GM21619 (cell line): ENCODE measurements at regions not wholly inside any gene's neighbourhood (a gene's known extent, or its start where the extent isn't known, plus 50 kb on each side); places are given as distances from the start of the nearest gene placed in this dataset.
"Not testable (repeated sequence)": the region's sequence is repeated elsewhere in the genome, so short reads cannot be mapped to it uniquely, and the experiment has no call there.

Source experiments
- ATAC-seq: cut with Tn5 transposase; IDR thresholded peaks from one replicate; pipeline ENCODE4 v1.9.1; 2021; ENCODE audit not compliant: unreplicated experiment

DNA sequence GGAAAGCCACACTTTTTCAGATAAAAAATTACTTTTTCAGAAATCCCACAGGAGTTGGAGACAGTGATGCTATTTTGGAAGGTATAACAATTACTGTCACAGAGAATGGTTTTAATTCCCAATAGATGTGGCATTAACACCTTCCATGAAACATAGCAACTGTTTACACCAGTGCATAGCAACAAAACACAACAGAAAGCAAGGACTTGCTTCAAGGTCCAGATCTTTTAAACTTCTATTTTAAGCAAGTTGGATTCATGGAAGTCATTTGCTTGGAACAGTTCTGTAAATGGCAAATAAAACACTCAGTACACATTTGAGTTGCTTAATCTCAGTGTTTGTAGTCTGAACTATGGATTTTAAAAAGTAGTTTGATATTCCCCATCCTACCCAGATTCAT lies 385.9 kb upstream of the SPRY2 start:
- ATAC-seq: no peak

DNA sequence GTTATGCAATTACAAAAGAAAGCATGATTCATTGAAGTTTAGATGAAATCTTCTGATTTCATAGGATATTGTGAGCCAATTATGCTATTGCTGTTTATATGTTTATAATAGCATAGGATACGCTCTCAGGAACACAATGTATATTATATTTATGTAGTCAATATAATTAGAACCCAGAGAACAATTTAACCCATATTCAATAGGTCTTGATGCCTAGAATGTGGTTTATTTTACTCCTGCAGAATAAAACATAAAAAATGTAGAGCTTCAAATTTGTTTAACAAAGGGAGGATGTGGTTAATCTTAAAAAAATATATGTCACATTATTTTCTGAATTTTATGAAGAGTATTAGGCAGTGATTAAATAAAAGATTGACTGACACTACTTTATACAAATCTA lies 380.8 kb upstream of the SPRY2 start:
- ATAC-seq: no peak

DNA sequence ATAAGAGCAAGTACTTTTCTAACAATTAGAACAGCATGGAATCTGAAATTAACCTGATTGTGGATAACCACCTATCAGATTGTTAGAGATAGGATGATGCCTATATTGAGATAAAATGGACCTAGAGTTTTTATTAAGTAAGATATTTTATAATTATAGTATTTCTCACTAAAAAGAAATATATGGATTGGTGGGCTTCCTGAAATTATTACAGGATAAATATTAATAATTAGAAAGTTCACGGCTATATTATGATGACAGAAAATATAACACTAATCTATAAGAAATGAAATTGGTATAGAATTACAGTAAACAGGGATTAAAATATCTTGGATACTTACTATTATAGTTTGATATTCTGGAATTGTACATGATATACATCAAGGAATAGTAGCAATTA lies 378.0 kb upstream of the SPRY2 start:
- no peak for ATAC-seq

DNA sequence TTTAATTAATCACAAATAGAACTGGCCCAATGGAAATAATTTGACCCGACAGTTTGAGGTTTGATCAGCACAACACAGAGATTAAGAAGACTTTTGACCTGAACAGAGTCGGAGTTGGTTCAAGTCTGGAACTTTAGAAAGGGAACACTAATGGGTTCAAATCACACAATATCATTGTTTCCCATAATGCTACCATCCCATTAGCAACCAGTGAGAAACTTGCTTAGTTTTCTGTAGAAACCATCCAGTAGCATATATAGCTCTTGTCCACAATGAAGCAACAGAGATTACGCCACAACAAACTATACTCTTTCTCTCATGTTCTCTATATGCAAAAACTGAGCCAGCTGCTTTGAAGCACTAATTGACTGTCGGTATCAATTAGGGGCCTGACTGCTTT lies 376.9 kb upstream of the SPRY2 start:
- ATAC-seq: no peak

DNA sequence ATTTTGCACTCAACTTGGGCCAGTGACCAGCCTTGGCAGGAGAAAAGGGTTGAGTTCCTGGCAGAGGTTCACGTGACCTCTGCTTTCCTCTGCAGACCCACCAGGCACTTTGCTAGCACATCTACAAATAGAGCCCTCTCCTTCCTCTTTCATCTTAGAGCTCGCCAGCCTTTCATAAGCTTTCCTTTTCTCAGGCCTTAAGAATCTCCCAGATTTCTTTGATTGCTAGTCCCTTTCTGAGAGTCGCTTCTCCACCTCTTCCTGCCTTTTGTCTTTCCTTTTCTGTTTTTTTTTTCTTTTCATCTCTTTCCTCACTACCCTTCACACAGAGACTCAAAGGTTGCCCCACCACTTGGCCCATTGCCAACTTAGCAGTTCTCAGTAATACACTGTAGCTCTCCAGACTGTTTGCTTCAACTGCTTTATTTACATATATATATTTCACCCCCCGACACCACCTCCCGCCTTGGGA lies 375.7 kb upstream of the SPRY2 start:
- ATAC-seq: no peak

DNA sequence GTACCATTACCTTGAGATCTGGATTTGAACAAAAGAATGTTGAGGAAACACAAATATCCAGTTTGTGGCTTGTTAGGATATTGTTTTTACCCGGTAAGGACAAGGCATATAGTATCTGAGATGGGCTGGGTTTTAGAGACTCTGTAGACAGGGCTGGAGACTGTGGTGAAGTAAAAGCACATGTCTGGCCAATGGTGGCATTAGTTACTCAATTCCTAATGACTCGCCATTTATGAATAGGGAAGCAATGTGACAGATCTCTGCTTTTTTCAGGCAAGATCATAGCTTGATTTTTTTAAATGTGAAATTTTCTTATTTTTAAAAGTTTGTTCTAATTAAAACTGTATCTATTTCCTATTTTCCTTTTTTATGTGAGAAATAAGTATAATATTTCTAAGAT lies 371.1 kb upstream of the SPRY2 start:
- no peak for ATAC-seq

DNA sequence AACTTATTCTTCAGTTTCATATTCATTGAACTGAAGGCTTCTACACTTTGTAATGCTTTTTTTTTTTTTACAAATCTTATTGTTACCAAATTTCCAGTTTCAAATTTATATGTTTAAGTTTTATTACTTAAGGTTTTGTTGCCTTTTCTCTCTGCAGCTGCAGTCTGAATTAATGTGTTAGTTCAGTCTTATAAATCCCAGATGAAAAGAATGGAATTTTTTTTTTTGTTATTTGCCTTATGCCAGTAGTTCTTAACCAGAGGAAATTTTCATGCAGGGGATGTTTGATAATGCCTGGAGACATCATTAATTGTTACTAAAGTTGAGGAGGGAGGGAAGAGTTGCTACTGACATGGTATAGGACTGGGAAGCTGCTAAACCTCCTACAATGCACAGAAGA lies 367.9 kb upstream of the SPRY2 start:
- ATAC-seq: no peak

DNA sequence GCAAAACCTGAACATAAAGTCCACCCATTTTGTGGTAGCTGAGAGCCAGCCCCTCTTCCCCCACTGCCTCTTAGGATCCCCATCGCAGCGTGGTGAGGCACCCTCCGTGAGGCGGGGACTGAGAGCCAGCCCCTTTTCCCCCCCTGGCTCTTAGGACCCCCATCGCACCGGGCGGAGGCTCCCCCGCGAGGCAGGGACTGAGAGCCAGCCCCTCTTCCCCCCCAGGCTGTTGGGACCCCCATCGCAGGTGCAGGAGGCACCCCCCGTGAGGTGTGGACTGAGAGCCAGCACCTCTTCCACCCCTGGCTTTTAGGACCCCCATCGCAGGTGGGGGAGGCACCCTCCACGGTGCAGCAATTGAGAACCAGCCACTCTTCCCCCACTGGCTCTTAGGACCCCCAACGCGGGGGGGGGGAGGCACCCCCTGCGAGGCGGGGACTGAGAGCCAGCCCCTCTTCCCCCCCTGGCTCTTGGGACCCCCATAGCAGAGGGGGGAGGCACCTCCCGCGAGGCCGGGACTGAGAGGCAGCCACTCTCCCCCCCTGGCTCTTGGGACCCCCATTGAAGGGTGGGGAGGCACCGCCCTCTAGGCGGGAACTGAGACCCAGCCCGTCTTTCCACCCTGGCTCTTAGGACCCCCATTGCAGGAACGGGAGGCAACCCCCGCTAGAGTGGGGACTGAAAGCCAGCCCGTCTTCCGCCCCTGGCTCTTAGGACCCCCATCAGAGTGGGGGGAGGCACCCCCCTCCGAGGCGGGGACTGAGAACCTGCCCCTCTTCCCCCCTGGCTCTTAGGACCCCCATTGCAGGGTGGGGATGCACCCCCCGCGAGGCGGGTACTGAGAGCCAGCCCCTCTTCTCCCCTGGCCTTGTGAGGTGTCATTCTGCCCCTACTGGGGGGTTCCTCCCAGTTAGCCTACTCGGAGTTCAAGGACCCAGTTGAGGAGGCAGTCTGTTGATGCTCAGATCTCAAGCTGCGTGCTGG lies 366.4 kb upstream of the SPRY2 start:
- ATAC-seq: no peak

DNA sequence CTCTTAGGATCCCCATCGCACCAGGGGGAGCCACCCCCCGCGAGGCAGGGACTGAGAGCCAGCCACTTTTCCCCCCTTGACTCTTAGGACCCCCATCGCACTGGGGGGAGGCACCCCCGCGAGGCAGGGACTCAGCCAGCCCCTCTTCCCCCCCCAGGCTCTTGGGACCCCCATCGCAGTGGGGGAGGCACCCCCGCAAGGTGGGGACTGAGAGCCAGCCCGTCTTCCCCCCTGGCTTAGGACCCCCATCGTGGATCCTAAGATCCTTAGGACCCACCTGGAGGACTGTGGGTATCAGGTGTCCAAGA lies 365.2 kb upstream of the SPRY2 start:
- no peak for ATAC-seq

DNA sequence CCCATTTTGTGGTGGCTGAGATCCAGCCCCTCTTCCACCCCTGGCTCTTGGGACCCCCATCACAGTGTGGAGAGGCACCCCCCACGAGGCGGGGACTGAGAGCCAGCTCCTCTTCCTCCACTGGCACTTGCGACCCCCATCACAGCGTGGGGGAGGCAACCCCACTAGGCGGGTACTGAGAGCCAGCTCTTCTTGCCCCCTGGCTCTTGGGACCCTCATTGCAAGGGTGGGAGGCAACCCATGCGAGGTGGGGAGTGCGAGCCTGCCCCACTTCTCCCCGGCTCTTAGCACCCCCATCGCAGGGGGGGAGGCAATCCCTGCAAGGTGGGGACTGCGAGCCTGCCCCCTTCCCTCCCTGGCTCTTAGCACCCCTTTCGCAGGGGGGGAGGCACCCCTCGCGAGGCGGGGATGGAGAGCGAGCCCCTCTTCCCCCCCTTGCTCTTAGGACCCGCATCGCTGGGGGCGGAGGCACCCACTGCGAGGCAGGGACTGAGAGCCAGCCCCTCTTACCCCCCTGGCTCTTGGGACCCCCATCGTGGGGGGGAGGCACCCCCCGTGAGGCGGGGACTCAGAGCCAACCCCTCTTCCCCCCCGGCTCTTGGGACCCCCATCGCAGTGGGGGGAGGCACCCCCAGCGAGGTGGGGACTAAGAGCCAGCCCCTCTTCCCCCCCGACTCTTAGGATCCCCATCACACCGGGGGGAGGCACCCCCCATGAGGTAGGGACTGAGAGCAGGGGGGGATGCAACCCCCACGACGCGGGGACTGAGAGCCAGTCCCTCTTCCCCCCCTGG lies 364.6 kb upstream of the SPRY2 start:
- no peak for ATAC-seq

DNA sequence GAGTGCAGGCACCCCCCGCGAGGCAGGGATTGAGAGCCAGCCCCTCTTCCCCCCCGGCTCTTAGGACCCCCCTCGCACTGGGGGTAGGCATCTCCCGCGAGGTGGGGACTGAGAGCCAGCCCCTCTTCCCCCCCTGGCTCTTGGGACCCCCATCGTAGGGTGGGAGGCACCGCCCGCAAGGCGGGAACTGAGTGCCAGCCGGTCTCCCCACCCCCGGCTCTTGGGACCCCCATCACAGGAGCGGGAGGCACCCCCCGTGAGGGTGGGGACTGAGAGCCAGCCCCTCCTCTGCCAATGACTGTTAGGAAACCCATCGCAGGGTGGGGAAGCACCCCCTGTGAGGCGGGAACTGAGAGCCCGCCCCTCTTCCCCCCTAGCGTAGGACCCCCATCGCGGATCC lies 363.4 kb upstream of the SPRY2 start:
- ATAC-seq: no peak

DNA sequence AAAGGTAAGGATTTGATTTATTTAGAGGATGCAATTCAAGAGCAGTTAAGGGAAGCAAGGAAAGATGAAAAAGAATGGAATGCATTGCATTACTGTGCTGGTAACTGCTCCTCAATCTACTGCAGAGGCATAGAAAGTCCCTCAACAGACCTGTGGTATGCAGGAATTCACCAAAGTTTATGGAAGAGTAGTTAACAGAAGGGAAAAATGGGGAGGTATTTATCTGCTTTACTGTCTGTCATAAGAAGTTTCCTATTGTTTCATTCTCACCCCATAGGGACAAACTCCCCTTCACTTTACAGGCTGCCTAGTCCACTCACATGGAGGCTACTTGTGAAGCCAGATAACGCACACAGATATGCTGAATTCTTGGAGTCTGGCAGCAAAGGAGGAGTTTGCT lies 354.9 kb upstream of the SPRY2 start:
- ATAC-seq: no peak

DNA sequence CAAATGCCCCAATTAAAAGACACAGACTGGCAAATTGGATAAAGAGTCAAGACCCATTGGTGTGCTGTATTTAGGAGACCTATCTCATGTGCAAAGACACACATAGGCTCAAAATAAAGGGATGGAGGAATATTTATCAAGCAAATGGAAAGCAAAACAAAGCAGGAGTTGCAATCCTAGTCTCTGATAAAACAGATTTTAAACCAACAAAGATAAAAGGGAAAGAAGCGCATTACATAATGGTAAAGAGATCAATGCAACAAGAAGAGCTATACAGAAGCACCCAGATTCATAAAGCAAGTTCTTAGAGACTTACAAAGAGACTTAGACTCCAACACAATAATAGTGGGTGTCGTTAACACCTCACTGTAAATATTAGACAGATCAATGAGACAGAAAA lies 350.9 kb upstream of the SPRY2 start:
- ATAC-seq: not testable (repeated sequence)

DNA sequence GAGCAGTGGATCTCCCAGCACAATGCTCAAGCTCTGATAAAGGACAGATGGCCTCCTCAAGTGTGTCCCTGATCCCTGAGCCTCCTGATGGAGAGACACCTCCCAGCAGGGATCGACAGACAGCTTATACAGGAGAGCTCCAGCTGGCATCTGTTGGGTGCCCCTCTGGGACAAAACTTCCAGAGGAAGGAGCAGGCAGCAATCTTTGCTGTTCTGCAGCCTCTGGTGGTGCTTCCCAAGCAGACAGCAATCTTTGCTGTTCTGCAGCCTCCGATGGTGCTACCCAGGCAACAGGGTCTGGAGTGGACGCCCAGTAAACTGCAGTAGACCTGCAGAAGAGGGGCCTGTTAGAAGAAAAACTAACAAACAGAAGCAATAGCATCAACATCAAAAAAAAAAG lies 349.3 kb upstream of the SPRY2 start:
- no peak for ATAC-seq

DNA sequence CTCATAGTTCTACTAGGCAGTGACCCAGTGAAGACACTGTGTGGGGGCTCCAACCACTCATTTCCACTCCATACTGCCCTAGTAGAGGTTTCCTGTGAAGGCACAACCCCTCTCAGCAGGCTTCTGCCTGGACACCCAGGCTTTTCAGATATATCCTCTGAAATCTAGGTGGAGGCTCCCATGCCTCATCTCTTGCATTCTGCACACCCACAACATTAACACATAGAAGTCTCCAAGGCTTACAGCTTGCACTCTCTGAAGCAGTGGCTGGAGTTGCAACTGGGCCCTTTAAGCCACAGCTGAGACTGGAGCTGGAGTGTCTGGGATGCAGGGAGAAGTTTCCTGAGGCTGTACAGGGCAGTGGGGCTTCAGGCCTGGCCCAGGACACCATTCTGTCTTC lies 347.7 kb upstream of the SPRY2 start:
- ATAC-seq: no peak

DNA sequence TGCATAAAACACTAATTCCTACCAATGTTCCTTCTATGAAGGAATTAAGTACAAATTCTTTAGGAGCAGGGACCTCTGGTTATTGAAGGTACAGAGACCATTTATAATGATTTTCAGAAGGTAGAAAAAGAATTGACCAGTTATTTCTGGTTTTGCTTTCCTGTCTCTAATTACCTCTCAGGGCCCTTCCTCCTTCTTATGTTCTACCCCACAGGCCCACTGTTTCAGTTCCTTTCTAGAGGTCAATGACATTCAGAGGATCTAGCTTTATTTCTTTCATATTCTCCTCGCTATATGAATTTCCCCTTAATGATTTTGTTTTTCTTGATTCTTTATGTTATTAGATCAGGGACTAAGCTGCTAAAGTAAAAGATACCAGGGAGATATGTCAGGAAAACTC lies 345.0 kb upstream of the SPRY2 start:
- no peak for ATAC-seq

DNA sequence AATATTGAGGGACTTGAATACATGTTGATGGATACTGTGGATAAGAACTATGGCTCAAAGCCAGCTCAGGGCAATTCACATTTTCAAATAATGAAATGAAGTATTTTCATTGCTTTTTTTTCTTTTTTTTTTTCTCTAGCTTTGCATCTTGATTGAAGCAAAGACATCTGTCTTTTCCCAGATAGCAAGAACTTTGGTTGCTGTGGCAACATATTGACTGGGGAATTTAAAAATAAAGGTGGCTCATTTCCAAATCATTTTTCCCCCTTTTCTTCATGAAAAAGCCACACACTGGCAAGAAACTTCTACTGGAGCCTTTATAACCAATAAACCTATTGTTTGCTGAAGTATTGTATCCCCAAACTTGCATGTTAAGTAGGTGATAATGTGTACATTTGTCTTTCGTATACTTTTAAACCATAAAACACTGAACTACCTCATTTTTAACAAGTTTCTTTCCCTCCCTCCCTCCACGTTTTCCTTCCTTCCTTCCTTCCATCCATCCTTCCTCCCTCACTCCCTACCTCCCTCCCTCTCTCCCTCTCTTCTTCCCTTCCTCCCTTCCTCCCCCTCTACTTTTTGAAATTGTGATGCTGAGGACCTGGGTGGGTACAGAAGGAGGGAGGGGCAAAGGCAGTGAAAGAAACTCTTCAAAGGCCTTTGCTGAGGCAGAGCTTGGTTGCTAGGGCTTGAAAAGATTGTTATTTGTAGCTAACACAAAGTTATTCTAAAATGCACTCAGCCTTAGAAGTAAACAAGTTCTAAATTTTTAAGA lies 343.5 kb upstream of the SPRY2 start:
- no peak for ATAC-seq

DNA sequence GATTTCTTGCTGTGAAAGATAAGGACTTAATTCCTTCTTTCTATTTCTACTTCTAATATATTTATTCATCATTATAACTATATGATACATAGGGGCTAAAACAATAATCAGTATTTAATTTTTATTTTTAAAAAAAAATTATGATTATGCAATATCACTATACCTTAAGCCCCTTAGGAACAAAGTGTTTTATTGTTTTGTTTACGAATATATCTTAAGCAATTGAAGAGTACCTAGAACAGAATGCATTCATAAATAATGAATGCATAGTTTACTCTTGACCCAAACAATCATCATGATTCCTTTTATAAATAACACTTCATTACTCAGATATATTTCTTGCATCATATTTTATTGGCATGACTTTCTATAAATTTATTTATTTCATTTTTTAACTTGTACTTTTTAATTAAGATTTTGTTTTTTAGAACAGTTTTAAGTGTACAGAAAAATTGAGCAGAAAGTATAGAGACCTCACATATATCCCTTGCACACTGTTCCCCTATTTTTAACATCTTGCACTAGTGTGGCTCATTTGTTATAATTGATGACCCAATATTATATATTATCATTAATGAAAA lies 339.9 kb upstream of the SPRY2 start:
- no peak for ATAC-seq

DNA sequence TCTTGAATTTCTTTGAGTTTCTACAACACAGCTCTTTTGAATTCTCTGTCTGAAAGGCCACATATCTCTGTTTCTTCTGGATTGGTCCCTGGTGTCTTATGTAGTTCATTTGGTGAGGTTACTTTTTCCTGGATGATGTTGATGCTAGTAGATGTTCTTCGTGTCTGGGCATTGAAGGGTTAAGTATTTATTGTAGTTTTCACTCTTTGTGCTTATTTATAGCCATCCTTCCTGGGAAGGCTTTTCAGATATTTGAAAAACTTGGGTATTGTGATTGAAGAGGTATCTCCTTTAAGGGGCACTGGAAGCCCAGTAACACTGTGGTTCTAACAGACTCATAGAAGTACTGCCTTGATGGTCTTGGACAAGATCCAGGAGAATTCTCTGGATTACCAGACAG lies 338.5 kb upstream of the SPRY2 start:
- ATAC-seq: no peak

DNA sequence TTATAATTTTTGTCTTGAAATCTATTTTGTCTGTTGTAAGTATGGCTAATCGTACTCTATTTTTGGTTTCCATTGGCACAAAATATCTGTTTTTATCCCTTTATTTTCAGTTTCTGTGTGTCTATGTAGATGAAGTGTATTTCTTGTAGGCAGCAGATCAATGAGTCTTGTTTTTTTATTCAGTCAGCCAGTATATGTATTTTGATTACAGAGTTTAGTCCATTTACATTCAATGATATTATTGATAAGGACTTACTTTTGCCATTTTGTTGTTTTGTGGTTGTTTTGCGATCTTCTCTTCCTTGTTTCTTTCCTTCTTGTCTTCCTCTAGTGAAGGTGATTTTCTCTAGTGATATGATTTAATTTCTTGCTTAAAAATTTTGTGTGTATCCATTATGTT lies 336.3 kb upstream of the SPRY2 start:
- no peak for ATAC-seq

DNA sequence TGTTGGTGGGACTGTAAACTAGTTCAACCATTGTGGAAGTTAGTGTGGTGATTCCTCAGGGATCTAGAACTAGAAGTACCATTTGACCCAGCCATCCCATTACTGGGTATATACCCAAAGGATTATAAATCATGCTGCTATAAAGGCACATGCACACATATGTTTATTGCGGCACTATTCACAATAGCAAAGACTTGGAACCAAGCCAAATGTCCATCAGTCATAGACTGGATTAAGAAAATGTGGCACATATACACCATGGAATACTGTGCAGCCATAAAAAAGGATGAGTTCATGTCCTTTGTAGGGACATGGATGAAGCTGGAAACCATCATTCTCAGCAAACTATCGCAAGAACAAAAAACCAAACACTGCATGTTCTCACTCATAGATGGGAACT lies 334.5 kb upstream of the SPRY2 start:
- ATAC-seq: not testable (repeated sequence)
